Thymus (tissue), 11 donors: ENCODE measurements at regions not wholly inside any gene's neighbourhood (a gene's known extent, or its start where the extent isn't known, plus 50 kb on each side); places are given as distances from the start of the nearest gene placed in this dataset.

Experiments
- DNase-seq, 9 donors: peaks; one replicate each; pipeline ENCODE4 v3.0.0-alpha.2; 2013; ENCODE audit warnings: low spot score in 9 of 9, low read depth in 6 of 9, missing footprints in 1 of 9
- H3K27ac ChIP-seq, 2 donors: one replicate each; pipeline ENCODE4 v1.5.1; 2013; ENCODE audit warnings: control low read depth in 1 of 2, low read depth in 1 of 2, low read length in 1 of 2, mild to moderate bottlenecking in 1 of 2, moderate library complexity in 1 of 2
- H3K27me3 ChIP-seq, 2 donors: one replicate each; pipeline ENCODE4 v1.5.1; 2013; ENCODE audit warnings: low read length in 1 of 2; ENCODE audit not compliant: control insufficient read depth in 2 of 2, insufficient read depth in 1 of 2
- H3K36me3 ChIP-seq, 2 donors: one replicate each; pipeline ENCODE4 v1.5.1; 2013; ENCODE audit warnings: low read length in 1 of 2, mild to moderate bottlenecking in 1 of 2, moderate library complexity in 1 of 2; ENCODE audit not compliant: control insufficient read depth in 2 of 2, insufficient read depth in 2 of 2
- H3K4me1 ChIP-seq, 2 donors: one replicate each; pipeline ENCODE4 v1.5.1; 2013; ENCODE audit warnings: low read length in 2 of 2; ENCODE audit not compliant: control insufficient read depth in 2 of 2, insufficient read depth in 2 of 2
- H3K4me3 ChIP-seq, 2 donors: one replicate each; pipeline ENCODE4 v1.5.1; 2013; ENCODE audit warnings: low read length in 2 of 2, control low read depth in 1 of 2, mild to moderate bottlenecking in 1 of 2
- H3K9me3 ChIP-seq, 2 donors: one replicate each; pipeline ENCODE4 v1.5.1; 2013; ENCODE audit warnings: low read length in 1 of 2, mild to moderate bottlenecking in 1 of 2; ENCODE audit not compliant: control insufficient read depth in 2 of 2, insufficient read depth in 1 of 2
- WGBS: extraction: QIAGEN DNeasy Blood & Tissue Kit; methylation state at CpG from one replicate; pipeline ENCODE4 v1.1.7; 2013; 5-methylcytosine and 5-hydroxymethylcytosine counted together
- donor health status: healthy.

DNA sequence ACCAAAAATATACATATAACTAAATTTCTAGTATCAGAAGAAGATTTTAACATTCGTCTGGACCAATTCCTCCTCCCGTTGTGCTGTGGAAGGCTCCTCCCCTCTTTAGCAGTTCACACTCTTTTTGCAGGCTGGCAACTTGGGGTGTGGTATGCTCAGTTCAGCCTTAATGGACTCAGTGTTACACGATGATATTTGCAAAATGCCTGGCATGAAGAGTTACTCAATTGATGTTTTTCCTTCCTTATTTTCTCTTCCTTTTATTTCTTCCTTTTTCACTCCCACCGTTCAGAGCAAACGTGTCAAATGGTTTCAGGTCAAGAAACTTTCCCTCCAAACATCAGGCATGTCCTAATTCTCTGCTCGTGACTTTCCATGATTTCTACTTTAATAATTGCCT is 248.3 kb downstream of the PHF14 start:
- H3K4me3 ChIP-seq, result no peak overlapping the region
- no peaks in the 10 kb centered on the region for H3K36me3 ChIP-seq
- 68% methylated on average over 6 of the region's 6 CpGs for WGBS
- no peak overlapping the region for H3K27ac ChIP-seq
- DNase-seq, result no peak
- H3K9me3 ChIP-seq, result no peaks in the 10 kb centered on the region
- no peaks in the 10 kb centered on the region for H3K4me1 ChIP-seq
- H3K27me3 ChIP-seq, result no peaks in the 10 kb centered on the region

DNA sequence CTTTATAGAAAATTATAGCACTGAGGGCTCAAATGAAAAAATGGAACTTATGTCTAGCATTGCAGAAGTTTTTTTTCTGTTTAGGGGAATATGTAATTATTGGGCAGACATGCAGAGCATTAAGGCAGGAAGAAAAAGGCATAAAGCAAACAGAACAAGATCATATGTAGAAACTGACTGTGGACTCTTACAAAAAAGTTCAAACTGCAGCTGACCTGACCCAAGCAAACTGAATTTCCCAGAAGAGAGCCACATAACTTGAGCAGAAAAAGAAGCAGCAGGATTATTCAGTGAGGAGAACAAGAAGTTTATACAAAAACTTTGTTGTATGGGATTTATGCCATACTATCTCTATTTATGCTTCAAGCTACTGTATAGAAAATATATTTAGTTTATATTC is 250.9 kb downstream of the PHF14 start:
- Histone ChIP-seq H3K27ac (no peak overlapping the region), H3K4me3 (no peak overlapping the region), H3K4me1 (no peaks in the 10 kb centered on the region), H3K27me3 (no peaks in the 10 kb centered on the region), H3K36me3 (no peaks in the 10 kb centered on the region), H3K9me3 (no peaks in the 10 kb centered on the region)
- no peak for DNase-seq

DNA sequence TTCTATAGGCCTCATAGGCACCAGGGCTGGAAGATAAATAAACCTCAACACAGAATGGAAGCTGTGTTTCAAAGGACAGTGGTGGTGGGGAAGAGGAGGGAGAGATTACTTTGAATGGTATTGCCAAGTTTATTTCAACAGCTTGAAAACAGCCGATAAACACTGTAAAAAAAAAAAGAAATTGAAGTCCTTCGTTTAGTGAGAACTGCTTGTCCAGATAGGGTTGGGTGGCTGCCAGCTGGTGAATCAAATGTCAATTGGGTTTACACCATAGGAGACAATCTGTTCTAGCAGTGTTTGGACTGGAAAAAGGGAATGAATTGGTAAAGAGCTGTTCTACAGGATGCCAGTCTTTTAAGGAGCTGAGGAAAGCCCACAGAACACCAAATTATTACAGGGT is 254.8 kb downstream of the PHF14 start:
- Histone ChIP-seq H3K9me3 (no peaks in the 10 kb centered on the region), H3K27me3 (no peaks in the 10 kb centered on the region), H3K27ac (no peak overlapping the region), H3K4me3 (no peak overlapping the region), H3K4me1 (no peaks in the 10 kb centered on the region), H3K36me3 (no peaks in the 10 kb centered on the region)
- 87% methylated on average over 2 of the region's 2 CpGs for WGBS
- DNase-seq, result no peak

DNA sequence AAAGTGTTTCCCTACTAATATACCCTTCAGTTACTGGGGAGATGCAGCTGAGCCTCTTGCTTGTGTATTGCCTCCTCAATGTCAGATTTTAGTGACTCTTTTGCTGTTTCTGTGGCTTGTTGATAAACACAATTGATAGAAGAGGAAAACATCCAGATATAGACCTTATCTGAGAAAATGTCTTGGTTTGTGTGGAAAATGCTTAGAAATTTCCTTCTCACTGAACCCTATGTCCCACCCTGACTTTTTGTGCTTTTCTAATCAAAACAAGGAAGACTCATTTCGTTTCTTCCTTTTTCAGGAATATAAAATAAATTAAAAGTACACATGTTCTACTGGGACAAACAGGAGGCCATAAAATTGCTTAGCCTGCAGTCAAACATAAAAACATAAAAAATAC is 257.5 kb downstream of the PHF14 start:
- DNase-seq, result no peak
- H3K36me3 ChIP-seq, result no peaks in the 10 kb centered on the region
- no peak overlapping the region for H3K27ac ChIP-seq
- no peaks in the 10 kb centered on the region for H3K4me1 ChIP-seq
- no peaks in the 10 kb centered on the region for H3K9me3 ChIP-seq
- no peak overlapping the region for H3K4me3 ChIP-seq
- no peaks in the 10 kb centered on the region for H3K27me3 ChIP-seq
- WGBS, result 82% methylated on average over 1 of the region's 1 CpG

DNA sequence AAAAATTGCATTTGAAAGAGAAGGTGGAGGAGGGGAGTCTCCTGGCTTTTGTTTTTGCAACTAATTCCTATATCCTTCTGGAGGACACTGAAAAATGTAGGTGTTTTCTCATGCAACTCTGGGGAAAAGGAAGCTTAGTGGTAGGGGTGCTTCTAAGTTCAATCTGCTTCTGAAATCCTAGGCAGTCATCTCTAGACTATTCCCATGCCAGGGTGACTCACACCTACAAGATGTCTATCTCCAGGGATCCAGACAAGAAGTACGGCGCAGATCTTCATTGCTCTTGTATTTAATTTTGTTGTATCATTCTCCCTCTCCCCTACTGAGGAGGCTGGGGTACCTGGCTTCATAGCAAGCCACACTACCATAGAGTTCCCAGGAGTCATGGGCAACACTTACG is 258.8 kb downstream of the PHF14 start:
- Histone ChIP-seq H3K9me3 (no peaks in the 10 kb centered on the region), H3K27ac (no peak overlapping the region), H3K4me1 (no peaks in the 10 kb centered on the region), H3K4me3 (no peak overlapping the region), H3K27me3 (no peaks in the 10 kb centered on the region), H3K36me3 (no peaks in the 10 kb centered on the region)
- 98% methylated on average over 3 of the region's 3 CpGs for WGBS
- no peak for DNase-seq

DNA sequence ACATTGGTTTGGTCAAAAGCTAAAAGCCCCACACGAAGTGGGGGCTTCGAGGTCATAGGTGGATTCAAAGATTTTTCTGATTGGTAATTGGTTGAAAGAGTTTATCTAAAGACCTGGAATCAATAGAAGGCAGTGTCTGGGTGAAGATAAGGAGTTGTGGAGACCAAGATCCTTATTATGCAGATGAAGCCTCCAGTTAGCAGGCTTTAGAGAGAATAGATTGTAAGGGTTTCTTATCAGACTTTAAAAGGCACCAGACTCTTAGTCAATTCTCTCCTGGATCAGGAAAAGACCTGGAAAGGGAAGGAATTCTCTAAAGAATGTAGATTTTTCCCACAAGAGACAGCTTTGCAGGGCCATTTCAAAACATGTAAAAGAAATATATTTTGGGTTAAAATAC is 260.2 kb downstream of the PHF14 start:
- Histone ChIP-seq H3K4me1 (no peaks in the 10 kb centered on the region), H3K27me3 (no peaks in the 10 kb centered on the region), H3K4me3 (no peak overlapping the region), H3K36me3 (no peaks in the 10 kb centered on the region), H3K9me3 (no peaks in the 10 kb centered on the region), H3K27ac (no peak overlapping the region)
- WGBS, result 95% methylated on average over 2 of the region's 2 CpGs
- no peak for DNase-seq

DNA sequence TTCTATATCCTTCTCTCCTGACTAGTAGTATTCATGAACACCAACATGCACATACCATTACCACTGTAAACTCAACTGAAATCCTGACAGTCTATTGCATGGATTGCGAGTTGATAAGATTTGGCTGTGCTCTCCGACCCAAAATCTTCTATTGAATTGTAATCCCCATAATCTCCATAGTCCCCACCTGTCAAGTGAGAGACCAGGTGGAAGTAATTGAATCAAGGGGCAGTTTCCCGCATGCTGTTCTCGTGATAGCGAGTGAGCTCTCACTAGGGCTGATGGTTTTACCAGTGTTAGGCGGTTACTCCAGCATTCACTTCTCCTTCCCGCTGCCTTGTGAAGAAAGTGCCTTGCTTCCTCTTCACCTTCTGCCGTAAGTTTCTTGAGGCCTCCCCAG is 261.8 kb downstream of the PHF14 start:
- no peaks in the 10 kb centered on the region for H3K36me3 ChIP-seq

DNA sequence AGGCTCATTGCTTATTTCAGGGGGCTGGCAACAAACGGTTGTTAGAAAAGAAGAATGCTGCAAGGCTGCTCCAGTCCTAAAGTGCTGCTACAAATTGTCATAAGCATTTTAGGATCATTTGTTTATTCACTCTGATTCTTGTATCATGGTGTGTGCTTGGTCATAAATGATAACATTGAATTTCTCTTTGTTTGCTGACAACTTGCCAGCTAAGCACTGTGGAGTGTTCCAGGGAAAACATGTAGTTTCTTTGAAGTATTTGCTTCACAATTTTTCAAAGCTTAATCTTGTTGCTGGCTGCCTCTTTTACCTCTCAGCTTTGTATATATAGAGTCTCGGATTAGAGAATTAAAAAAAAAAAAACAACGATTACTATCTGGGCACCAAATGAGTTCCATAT is 263.0 kb downstream of the PHF14 start:
- no peaks in the 10 kb centered on the region for H3K27me3 ChIP-seq
- no peak for DNase-seq
- H3K9me3 ChIP-seq, result no peaks in the 10 kb centered on the region
- no peaks in the 10 kb centered on the region for H3K36me3 ChIP-seq
- no peak overlapping the region for H3K27ac ChIP-seq
- no peak overlapping the region for H3K4me3 ChIP-seq
- WGBS, result 90% methylated on average over 3 of the region's 3 CpGs
- no peaks in the 10 kb centered on the region for H3K4me1 ChIP-seq

More for the DNA sequence above, 261.8 kb downstream of the PHF14 start:
- 89% methylated on average over 8 of the region's 8 CpGs for WGBS
- no peak overlapping the region for H3K27ac ChIP-seq
- no peak overlapping the region for H3K4me3 ChIP-seq
- H3K9me3 ChIP-seq, result no peaks in the 10 kb centered on the region
- H3K27me3 ChIP-seq, result no peaks in the 10 kb centered on the region
- DNase-seq, result no peak
- no peaks in the 10 kb centered on the region for H3K4me1 ChIP-seq

DNA sequence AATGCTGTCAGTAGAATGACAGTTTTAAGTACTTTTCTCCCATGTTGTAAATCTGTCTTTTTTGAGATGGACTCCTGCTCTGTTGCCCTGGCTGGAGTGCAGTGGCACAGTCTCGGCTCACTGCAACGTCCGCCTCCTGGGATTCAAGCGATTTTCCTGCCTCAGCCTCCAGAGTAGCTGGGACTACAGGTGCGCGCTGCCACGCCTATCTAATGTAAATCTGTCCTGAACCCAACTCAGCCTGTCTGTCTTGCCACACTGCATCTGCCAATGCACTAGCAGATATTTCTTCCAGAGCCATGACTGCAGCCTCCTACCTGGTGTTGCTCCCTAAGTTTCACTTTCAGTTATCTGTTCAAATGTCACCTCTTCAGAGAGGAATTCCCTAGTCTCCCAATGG is 264.1 kb downstream of the PHF14 start:
- Histone ChIP-seq H3K9me3 (no peaks in the 10 kb centered on the region), H3K4me1 (no peaks in the 10 kb centered on the region), H3K27ac (no peak overlapping the region), H3K4me3 (no peak overlapping the region), H3K36me3 (no peaks in the 10 kb centered on the region), H3K27me3 (no peaks in the 10 kb centered on the region)
- DNase-seq, result no peak
- 93% methylated on average over 7 of the region's 7 CpGs for WGBS

DNA sequence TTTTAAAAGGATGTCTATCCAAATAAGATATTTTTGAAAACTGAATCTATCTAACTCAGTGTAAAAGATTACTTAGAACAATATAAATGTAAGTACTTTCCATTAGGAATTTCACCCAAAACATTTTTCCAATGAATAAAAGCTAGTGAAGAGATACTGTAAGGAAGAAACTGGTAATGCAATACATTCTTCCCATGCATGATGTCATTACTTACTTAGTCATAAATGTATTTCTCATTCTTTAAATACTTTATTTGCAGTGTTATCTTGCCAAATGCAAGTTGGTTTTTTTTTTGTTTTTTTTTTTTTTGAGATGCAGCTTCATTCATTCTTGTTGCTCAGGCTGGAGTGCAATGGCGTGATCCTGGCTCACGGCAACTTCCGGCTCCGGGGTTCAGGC is 265.6 kb downstream of the PHF14 start:
- Histone ChIP-seq H3K9me3 (no peaks in the 10 kb centered on the region), H3K36me3 (no peaks in the 10 kb centered on the region), H3K4me1 (no peaks in the 10 kb centered on the region), H3K4me3 (no peak overlapping the region), H3K27ac (no peak overlapping the region), H3K27me3 (no peaks in the 10 kb centered on the region)
- no peak for DNase-seq
- 99% methylated on average over 4 of the region's 4 CpGs for WGBS
